HepG2 (cell line): ENCODE measurements at regions not wholly inside any gene's neighbourhood (a gene's known extent, or its start where the extent isn't known, plus 50 kb on each side); places are given as distances from the start of the nearest gene placed in this dataset.

Experiments used
- ATAC-seq: fragments of 200-7000 bp; cut with Tn5 transposase; 3 replicates; pipeline ENCODE4 v1.9.1; 2020; ENCODE audit warnings: mild to moderate bottlenecking, moderate library complexity
- BruUV-seq: library from RNA; stranded (reverse); fragments of 400-500 nt; replicated peaks from 2 replicates; lab custom pipeline; 2021; lab: Mats Ljungman, UMichigan
- CTCF ChIA-PET: fragments of 300-600 bp; formaldehyde crosslinking; extraction: SDS; loops from one replicate; lab custom pipeline; 2021; ENCODE audit warnings: low total read pairs, inconsistent platforms, low intra/inter-chr PET ratio; lab: Yijun Ruan, JAX
- POLR2A ChIA-PET: fragments of 350-600 bp; sonication (Branson Sonifier 250); formaldehyde crosslinking; loops from one replicate; lab custom pipeline; 2020; ENCODE audit warnings: antibody characterized with exemption, inconsistent platforms; lab: Yijun Ruan, JAX
- DNase-seq: peaks from one replicate; pipeline ENCODE4 v3.0.0-alpha.2; 2015; ENCODE audit warnings: low spot score
- FAIRE-seq: peaks from 3 replicates; lab custom pipeline; 2011; peaks lifted over from hg19 to GRCh38; lab: Jason Lieb, UNC
- H2AFZ ChIP-seq: one replicate; pipeline ENCODE4 v1.6.1; 2011; ENCODE audit warnings: low read length, inconsistent platforms
- H3K27ac ChIP-seq: fragments of 300-600 bp; 3 replicates; pipeline ENCODE4 v1.8.0; 2011; ENCODE audit warnings: mixed run types, mild to moderate bottlenecking, mixed read lengths, low read length, inconsistent platforms; ENCODE audit not compliant: insufficient read depth; ENCODE audit errors: extremely low read length
- H3K27me3 ChIP-seq, 2 experiments: fragments of 200-600 bp in 1 of 2; 2 replicates in 1 of 2; 3 replicates in 1 of 2; pipeline versions ENCODE4 v1.6.0 to v1.8.0; 2011; ENCODE audit warnings: low read length in 2 of 2, mild to moderate bottlenecking in 2 of 2, moderate library complexity in 2 of 2, inconsistent platforms in 1 of 2; ENCODE audit not compliant: insufficient read depth in 2 of 2, control insufficient read depth in 1 of 2
- H3K36me3 ChIP-seq, 2 experiments: fragments of 200-600 bp in 1 of 2; replicated peaks in 1 of 2; 2 replicates in 1 of 2; 3 replicates in 1 of 2; pipeline versions ENCODE4 v1.5.1 to v1.8.0; 2011; ENCODE audit warnings: low read length in 2 of 2, inconsistent platforms in 1 of 2; ENCODE audit not compliant: insufficient read depth in 2 of 2, control insufficient read depth in 1 of 2
- H3K4me1 ChIP-seq: 2 replicates; pipeline ENCODE4 v1.5.1; 2012; ENCODE audit warnings: low read length, inconsistent platforms; ENCODE audit not compliant: insufficient read depth
- H3K4me2 ChIP-seq: 2 replicates; pipeline ENCODE4 v1.6.0; 2011; ENCODE audit warnings: low read depth, low read length, inconsistent platforms
- H3K4me3 ChIP-seq, 3 experiments: fragments of 200-600 bp in 1 of 3; sonication (generic), shearing (Covaris generic) in 1 of 3; replicated peaks in 1 of 3; 2 replicates each; pipeline ENCODE4 v1.5.1; 2011 to 2016; ENCODE audit warnings: low read length in 3 of 3, inconsistent platforms in 2 of 3, low read depth in 2 of 3, mild to moderate bottlenecking in 2 of 3, control low read depth in 1 of 3, mixed read lengths in 1 of 3; ENCODE audit not compliant: insufficient read depth in 1 of 3
- H3K79me2 ChIP-seq: one replicate; pipeline ENCODE4 v1.6.1; 2011; ENCODE audit warnings: low read length, inconsistent platforms; ENCODE audit not compliant: insufficient read depth
- H3K9ac ChIP-seq: 2 replicates; pipeline ENCODE4 v1.6.0; 2011; ENCODE audit warnings: mild to moderate bottlenecking, low read depth, low read length, inconsistent platforms; ENCODE audit not compliant: insufficient read depth
- H3K9me3 ChIP-seq: 2 replicates; pipeline ENCODE4 v1.5.1; 2012; ENCODE audit warnings: mild to moderate bottlenecking, low read length
- H4K20me1 ChIP-seq: 2 replicates; pipeline ENCODE4 v1.6.0; 2011; ENCODE audit warnings: inconsistent platforms, mild to moderate bottlenecking, low read length, moderate library complexity; ENCODE audit not compliant: insufficient read depth
- CCDC6 ChIP-seq: sonication (generic); formaldehyde crosslinking; IDR thresholded peaks from 2 replicates; pipeline ENCODE4 v1.8.1; 2022; ENCODE audit warnings: mild to moderate bottlenecking, missing genetic modification reagents, moderate library complexity
- FIP1L1 ChIP-seq: fragments of 200-400 bp; formaldehyde crosslinking; IDR thresholded peaks from 2 replicates; pipeline ENCODE4 v1.6.1; 2018; ENCODE audit warnings: low read depth, mild to moderate bottlenecking, low read length, moderate library complexity, borderline replicate concordance; ENCODE audit not compliant: insufficient read depth
- STAG1 ChIP-seq: sonication (generic); formaldehyde crosslinking; IDR thresholded peaks from 2 replicates; pipeline ENCODE4 v1.4.0; 2020; ENCODE audit warnings: missing genetic modification reagents
- TBX2 ChIP-seq: sonication (generic); formaldehyde crosslinking; IDR thresholded peaks from 2 replicates; pipeline ENCODE4 v1.5.0; 2020; ENCODE audit warnings: missing genetic modification reagents, mild to moderate bottlenecking, borderline replicate concordance
- ZMYM4 ChIP-seq: sonication (generic); formaldehyde crosslinking; IDR thresholded peaks from 2 replicates; pipeline ENCODE4 v1.8.1; 2023; ENCODE audit warnings: mild to moderate bottlenecking, missing genetic modification reagents
- ZNF142 ChIP-seq: sonication (generic); formaldehyde crosslinking; IDR thresholded peaks from 2 replicates; pipeline ENCODE4 v1.4.0; 2020; ENCODE audit warnings: missing genetic modification reagents
- ZNF205 ChIP-seq: IDR thresholded peaks from 2 replicates; pipeline ENCODE4 v1.6.1; 2018; ENCODE audit warnings: missing biosample characterization, missing genetic modification reagents
- ZNF770 ChIP-seq: sonication (generic); formaldehyde crosslinking; IDR thresholded peaks from 2 replicates; pipeline ENCODE4 v1.5.0; 2020; ENCODE audit warnings: mild to moderate bottlenecking, missing genetic modification reagents
- in situ Hi-C: cut with HindIII; loops from 2 replicates; pipeline ENCODE4 v1.10.0; 2017; ENCODE audit warnings: low pct_unique_long_range_greater_than_20kb; ENCODE audit not compliant: extremely low pct_ligation_motif_present
- intact Hi-C: fragments of 100-400 bp; cut with micrococcal nuclease; formaldehyde crosslinking; loops from one replicate; pipeline ENCODE4 v1.10.0; 2022; ENCODE audit not compliant: unreplicated experiment
- TF ChIP-seq, protein P1 (sequence below): sonication (generic); formaldehyde crosslinking; IDR thresholded peaks from 2 replicates; pipeline ENCODE4 v1.4.0; 2020; ENCODE audit warnings: low read depth, mild to moderate bottlenecking, missing genetic modification reagents
- TF ChIP-seq, protein P2 (sequence below): IDR thresholded peaks from 2 replicates; pipeline ENCODE4 v1.6.1; 2016; ENCODE audit warnings: low read depth

DNA sequence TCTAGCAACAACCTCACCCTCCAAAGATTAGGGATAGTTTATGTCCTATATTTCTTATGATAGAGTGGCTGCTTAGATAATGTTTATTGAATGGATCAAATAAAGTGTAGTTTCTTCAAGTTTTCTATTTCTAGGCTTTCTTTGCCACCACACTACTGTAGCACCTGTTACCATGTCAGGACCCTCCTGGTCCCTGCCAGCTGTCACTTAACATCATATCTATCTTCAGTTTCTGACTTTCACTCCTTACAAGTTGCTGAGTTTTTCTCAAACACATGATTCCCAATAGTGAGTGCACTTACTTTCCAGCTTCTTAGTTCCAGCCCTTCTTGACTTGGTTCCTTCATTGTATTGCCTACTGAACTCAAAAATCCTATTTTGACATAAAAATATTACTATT is 593.9 kb upstream of the PITX2 start:
- no peak for ATAC-seq
- Histone ChIP-seq H2AFZ (no peak overlapping the region), H3K36me3 (no peaks in the 10 kb centered on the region), H3K9ac (no peak overlapping the region), H3K4me1 (no peaks in the 10 kb centered on the region), H3K27ac (no peak overlapping the region), H3K27me3 (no peaks in the 10 kb centered on the region), H3K4me3 (no peak overlapping the region), H3K79me2 (no peaks in the 10 kb centered on the region), H4K20me1 (no peaks in the 10 kb centered on the region), H3K4me2 (no peak overlapping the region), H3K9me3 (no peaks in the 10 kb centered on the region)
- no peak for FAIRE-seq
- no peak for DNase-seq
- intact Hi-C loops = no loop called here
- in situ Hi-C loops = no loop called here
- POLR2A ChIA-PET = no interaction called here
- CTCF ChIA-PET = no interaction called here
- TF ChIP-seq, protein P1, sequence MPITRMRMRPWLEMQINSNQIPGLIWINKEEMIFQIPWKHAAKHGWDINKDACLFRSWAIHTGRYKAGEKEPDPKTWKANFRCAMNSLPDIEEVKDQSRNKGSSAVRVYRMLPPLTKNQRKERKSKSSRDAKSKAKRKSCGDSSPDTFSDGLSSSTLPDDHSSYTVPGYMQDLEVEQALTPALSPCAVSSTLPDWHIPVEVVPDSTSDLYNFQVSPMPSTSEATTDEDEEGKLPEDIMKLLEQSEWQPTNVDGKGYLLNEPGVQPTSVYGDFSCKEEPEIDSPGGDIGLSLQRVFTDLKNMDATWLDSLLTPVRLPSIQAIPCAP (CRISPR knock-in tag) = no peak
- TF ChIP-seq ZNF770 (CRISPR knock-in tag) (no peak), CCDC6 (no peak), ZNF205 (CRISPR knock-in tag) (no peak), ZNF142 (no peak), TBX2 (CRISPR knock-in tag) (no peak), ZMYM4 (no peak), FIP1L1 (no peak), STAG1 (CRISPR knock-in tag) (no peak)
- TF ChIP-seq, protein P2, sequence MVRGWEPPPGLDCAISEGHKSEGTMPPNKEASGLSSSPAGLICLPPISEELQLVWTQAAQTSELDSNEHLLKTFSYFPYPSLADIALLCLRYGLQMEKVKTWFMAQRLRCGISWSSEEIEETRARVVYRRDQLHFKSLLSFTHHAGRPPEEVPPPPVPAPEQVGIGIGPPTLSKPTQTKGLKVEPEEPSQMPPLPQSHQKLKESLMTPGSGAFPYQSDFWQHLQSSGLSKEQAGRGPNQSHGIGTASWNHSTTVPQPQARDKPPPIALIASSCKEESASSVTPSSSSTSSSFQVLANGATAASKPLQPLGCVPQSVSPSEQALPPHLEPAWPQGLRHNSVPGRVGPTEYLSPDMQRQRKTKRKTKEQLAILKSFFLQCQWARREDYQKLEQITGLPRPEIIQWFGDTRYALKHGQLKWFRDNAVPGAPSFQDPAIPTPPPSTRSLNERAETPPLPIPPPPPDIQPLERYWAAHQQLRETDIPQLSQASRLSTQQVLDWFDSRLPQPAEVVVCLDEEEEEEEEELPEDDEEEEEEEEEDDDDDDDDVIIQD (CRISPR knock-in tag) = no peak
- no TSS peak for BruUV-seq
